ENCODE measurements at regions not wholly inside any gene's neighbourhood (a gene's known extent, or its start where the extent isn't known, plus 50 kb on each side); places are given as distances from the start of the nearest gene placed in this dataset.
"Not testable (repeated sequence)": the region's sequence is repeated elsewhere in the genome, so short reads cannot be mapped to it uniquely, and the experiment has no call there.

DNA sequence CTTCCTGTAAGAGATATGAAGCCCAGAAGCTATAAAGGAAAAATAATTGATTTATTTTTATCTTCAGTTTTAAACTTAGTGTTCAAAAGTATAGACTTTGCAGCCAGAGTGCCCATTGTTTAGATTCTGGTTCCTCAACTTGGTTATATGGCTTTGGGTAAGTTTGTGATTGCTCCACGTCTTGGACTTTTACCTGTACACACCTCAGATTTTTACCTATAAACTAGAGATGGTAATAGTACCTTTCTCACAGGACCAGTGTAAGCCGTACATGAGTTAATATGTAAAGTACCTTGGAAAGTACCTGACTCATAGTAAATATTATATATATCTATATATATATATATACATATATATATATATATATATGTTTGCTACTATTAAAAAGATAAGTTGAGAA is 283.8 kb downstream of the RAP2B start:
- no peak for DNase-seq

- DNase-seq = no peak
Observed at GRCh38 chr3:153448151-153448829, 286.3 kb downstream of the RAP2B start.

DNA sequence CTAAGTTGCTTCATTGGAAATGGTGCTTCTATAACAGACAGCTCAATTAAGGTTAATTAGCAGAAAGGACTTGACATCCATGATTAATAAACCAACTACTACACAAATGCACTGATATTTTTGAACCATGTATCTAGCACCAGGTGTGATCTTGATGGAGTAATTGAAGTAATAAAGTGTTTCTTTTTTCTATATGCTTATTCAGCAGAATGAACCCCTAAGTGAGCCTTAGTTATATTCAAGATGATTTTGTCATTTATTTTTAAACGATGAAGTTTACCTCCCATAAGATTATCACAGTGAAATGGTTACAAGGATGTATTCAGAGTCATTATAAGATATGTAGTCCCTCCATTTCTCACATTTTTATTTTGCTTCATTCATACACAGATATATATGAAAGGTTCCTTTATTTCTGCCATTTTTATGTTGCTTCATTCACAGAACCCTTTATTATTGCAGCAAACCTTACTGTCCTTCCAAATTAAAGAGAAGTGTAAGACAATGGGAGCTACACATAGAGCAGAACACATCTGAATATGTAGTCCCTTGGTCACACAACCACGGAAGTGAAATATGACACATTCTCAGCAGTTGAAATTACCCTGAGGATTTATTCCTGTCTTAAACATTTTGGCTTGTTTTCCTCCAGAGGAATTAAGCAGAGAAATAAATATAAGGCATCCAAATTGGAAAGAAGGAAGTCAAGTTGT is 295.0 kb downstream of the RAP2B start:
- DNase-seq = no peak

GRCh38 chr3:153458881-153459280 is 296.9 kb downstream of the RAP2B start:
- DNase-seq = no peak

- no peak for DNase-seq
Observed at GRCh38 chr3:153462545-153462944, 300.5 kb downstream of the RAP2B start.

GRCh38 chr3:153463895-153464294 is 301.9 kb downstream of the RAP2B start:
- DNase-seq = no peak

DNA sequence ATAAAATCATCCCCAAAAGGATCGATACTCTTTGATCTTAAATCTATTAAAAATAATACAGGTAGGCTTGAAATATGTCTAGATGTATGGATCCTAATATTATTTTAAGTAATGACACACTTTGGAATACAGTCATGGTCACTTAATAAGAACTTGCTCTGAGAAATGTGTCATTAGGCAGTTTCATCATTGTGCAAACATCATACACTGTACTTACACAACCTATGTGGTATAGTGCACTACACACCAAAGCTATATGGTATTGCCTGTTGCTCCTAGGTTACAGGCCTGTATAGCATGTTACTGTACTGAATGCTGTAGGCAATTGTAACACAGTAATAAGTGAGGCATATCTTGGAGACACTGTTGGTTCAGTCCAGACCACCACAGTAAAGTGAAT is 307.1 kb downstream of the RAP2B start:
- DNase-seq = no peak

DNA sequence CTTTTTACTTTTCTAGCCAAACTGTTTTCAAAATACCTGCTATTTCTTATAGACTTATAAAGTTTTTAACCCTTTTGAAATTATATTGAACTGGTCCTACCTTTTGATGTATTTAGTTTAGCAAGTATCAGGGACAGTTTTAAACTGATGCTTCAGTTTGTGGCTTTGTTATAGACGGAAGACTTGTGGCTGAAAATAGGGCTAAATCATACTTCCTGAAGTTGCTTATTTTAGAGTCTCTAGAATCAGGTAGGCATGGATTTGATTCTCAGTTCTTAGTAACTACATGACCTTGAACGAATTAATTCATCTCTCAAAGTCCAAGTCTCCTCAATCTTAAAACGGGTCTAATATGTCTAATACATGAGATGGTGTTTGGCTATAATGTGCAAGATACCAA is 322.8 kb downstream of the RAP2B start:
- no peak for DNase-seq

DNA sequence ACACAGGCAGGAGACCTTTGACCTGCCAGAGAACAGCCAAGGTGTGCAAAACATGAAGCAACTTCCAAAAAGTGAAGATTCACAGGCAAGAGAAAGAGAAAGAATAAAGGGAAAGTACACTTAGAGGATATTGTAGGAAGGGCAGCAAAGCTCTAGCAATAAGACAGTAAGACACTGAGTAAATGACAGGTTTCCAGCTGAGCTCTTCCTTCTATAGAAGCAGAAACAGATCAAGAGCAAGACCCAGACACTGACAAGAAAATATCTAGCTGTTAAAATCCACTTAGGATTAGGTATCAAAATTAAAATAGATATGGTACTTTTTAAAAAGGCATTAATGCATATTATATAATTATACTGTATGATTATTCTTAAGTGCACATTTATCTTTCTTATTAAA is 333.4 kb downstream of the RAP2B start:
- no peak for DNase-seq

- no peak for DNase-seq
Observed at GRCh38 chr3:153502682-153503081, 340.7 kb downstream of the RAP2B start.

GRCh38 chr3:153503873-153504272 is 341.8 kb downstream of the RAP2B start:
- no peak for DNase-seq

GRCh38 chr3:153506205-153506604 is 344.2 kb downstream of the RAP2B start:
- not testable (repeated sequence) for DNase-seq

DNA sequence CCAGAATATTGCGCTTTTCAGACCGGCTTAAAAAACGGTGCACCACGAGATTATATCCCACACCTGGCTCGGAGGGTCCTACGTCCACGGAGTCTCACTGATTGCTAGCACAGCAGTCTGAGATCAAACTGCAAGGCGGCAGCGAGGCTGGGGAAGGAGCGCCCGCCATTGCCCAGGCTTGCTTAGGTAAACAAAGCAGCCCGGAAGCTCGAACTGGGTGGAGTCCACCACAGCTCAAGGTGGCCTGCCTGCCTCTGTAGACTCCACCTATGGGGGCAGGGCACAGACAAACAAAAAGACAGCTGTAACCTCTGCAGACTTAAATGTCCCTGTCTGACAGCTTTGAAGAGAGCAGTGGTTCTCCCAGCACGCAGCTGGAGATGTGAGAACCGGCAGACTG is 344.7 kb downstream of the RAP2B start:
- DNase-seq = not testable (repeated sequence)

DNA sequence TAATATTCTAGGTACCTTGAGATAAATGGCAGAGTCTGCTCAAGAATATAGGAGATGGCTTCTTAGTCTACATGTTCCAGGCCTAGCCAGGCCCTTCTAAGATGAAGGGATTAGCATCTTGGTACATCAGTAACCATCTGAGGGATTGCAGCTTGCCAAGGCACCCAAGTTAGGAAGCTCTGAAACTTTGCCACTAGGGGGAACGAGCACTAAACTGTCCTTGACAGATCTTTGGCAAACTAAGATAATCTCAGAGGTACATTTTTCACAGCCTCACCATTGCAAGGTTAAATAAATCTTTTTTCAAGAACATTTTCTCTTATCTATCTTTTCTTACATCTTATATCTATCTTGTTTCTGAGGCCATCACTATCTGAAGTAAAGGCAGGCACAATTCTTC is 351.2 kb downstream of the RAP2B start:
- DNase-seq = no peak

DNA sequence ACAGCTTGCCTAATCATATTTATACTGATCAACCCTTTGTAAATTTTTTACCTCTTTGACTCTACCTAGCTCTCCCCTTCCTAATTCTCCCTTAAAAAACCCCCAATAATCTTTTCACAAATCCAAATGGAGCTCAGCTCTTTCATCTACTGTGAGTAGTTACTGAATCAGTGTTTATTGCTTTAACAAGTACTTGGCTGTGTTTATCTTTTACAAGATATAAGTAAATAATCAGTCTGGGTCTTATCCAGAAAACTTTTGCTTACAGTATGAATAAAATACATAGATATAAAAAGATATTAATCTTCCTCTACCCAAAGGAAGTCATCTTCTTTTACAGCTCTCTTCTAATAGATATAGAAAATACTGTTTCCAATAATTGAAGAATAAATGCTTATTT is 366.4 kb downstream of the RAP2B start:
- no peak for DNase-seq

DNA sequence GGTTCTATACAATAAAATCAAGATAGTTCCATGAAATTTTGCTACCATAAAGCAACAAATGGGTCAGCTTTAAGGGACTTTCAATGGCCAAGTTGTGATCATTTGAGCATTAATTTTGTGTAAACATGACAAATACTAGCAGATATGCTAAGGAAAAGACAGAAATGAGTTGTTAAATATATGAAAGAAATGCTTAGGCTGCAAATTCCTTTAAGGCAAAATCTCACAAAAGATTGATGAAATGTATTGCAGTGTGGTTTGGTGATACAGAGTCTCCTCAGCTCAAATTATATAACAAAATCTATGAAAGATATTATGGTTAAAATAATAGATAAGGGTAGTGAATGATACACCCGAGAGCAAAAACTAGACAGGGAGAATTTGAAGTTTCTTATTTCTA is 377.2 kb downstream of the RAP2B start:
- no peak for DNase-seq

DNA sequence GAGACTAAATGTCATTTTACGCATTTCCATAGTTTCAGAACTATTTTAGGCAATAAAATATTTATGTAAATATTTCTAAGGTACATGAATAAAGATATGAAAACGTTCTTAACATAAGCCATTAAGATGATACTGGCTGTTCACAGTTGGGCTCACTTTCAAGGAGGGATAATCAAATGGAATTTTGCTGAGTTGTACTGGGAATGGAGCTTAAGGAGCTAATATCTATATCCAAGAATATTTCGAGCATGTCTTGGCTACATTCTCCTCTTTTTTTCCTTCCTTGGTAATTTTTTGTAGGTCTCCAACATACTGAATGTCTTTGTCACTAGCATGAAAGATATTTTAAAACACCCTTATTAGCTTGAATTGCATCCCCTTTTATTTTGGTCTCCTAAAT is 383.4 kb downstream of the RAP2B start:
- no peak for DNase-seq

DNA sequence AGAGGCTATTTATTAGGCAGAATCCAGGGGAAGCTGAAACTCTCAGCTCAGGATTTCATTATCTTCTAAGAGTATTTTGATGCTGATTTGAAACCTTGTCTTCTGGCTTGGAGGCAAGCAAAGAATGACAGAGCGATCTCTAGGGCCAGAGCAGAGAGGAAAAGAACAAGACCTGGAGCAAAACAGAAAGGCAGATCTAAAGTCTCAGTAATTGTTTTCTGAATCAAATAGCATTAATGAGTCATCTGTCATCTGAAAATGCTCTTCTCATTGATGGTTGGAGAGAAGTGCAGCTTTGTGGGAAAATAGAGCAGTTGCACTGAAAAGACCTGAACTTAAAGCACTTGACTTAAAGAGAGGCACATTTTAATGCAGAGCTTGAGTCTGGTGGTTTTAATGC is 385.9 kb downstream of the RAP2B start:
- no peak for DNase-seq

- DNase-seq = not testable (repeated sequence)
Observed at GRCh38 chr3:153549686-153550085, 387.7 kb downstream of the RAP2B start.

GRCh38 chr3:153551536-153552285 is 389.7 kb downstream of the RAP2B start:
- DNase-seq = no peak

- no peak for DNase-seq
Observed at GRCh38 chr3:153552887-153553604, 391.0 kb downstream of the RAP2B start.

GRCh38 chr3:153553605-153553945 is 391.5 kb downstream of the RAP2B start:
- DNase-seq = no peak

DNA sequence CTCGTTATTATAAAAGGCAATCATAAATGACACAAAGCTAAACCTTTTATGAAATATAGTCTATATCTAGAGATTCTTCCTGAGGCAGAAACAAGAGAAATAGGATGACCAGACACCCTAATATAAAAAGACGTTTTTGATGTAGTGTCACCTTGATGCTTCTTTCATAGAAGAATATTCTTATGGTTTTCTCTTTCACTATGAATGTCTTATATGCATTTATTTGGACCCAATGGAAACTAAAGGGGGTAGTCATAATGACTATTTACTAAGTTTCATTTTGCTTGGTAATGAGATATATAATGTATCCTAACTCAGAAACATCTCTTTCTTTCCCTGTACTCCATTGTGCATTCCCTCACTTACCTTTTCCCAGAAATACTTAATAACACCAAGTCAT is 393.9 kb downstream of the RAP2B start:
- DNase-seq = no peak

GRCh38 chr3:153559366-153559765 is 397.3 kb downstream of the RAP2B start:
- DNase-seq = not testable (repeated sequence)

Measured in stimulated activated CD4-positive, alpha-beta T cell treated with anti-CD3 and anti-CD28 coated beads, Interleukin-1b, Interleukin-23, amount 100 ng/mL, for 48 hours (primary cell).